ENCODE measurements at regions not wholly inside any gene's neighbourhood (a gene's known extent, or its start where the extent isn't known, plus 50 kb on each side); places are given as distances from the start of the nearest gene placed in this dataset.

- ATAC-seq (ENCODE audit: low FRiP score) (peak; percentile 91), DNase-seq (ENCODE audit: low spot score) (peak; percentile 51)
- TF ChIP-seq, protein P1, sequence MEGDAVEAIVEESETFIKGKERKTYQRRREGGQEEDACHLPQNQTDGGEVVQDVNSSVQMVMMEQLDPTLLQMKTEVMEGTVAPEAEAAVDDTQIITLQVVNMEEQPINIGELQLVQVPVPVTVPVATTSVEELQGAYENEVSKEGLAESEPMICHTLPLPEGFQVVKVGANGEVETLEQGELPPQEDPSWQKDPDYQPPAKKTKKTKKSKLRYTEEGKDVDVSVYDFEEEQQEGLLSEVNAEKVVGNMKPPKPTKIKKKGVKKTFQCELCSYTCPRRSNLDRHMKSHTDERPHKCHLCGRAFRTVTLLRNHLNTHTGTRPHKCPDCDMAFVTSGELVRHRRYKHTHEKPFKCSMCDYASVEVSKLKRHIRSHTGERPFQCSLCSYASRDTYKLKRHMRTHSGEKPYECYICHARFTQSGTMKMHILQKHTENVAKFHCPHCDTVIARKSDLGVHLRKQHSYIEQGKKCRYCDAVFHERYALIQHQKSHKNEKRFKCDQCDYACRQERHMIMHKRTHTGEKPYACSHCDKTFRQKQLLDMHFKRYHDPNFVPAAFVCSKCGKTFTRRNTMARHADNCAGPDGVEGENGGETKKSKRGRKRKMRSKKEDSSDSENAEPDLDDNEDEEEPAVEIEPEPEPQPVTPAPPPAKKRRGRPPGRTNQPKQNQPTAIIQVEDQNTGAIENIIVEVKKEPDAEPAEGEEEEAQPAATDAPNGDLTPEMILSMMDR (IDR thresholded peaks at IDR 0.05): no peak
Measured at GRCh38 chr4:128386761-128387599, 99.4 kb upstream of the PGRMC2 start.

DNA sequence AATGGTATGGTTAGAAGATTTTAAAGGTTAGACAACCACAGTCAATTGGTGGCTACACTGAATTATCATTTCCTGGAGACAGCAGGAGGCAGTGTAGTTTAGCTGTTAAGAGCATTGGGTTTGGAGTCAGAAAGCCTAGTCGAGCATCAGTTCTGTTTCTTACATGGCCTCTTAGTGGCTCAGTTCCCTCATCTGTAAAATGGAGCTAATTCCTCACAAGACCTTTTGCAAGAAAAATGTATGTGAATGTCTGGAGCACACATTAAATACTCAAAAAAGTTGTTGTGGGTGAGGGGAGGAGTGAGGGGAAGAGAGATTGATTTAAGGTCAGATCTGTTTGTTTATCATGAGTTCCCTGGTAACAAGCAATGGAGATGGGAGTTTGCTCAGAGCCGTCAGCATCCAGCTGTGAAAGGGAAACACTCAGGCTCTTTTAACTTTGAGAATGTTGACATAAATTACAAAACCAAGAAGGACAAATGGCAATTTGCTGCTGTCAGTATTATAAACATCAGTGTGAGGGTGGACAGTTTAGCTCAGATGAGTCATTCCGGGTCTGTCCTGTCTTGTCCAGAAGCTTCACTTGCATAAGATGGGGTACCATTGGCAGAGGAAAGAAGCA is 98.2 kb upstream of the PGRMC2 start:
- TF ChIP-seq, protein P1 (IDR thresholded peaks at IDR 0.05): no peak
- DNase-seq (ENCODE audit: low spot score) (no peak), ATAC-seq (ENCODE audit: low FRiP score) (peak; percentile 49)

GRCh38 chr4:128384765-128385598 is 97.4 kb upstream of the PGRMC2 start:
- DNase-seq (ENCODE audit: low spot score): no peak
- TF ChIP-seq, protein P1 (IDR thresholded peaks at IDR 0.05): no peak
- no peak for ATAC-seq (ENCODE audit: low FRiP score)

GRCh38 chr4:128384091-128384520 is 96.5 kb upstream of the PGRMC2 start:
- TF ChIP-seq, protein P1 (IDR thresholded peaks at IDR 0.05): no peak
- no peak for ATAC-seq (ENCODE audit: low FRiP score)
- no peak for DNase-seq (ENCODE audit: low spot score)

- ATAC-seq (ENCODE audit: low FRiP score): no peak
- TF ChIP-seq, protein P1 (IDR thresholded peaks at IDR 0.05): no peak
- DNase-seq (ENCODE audit: low spot score): no peak
Measured at GRCh38 chr4:128381748-128382559, 94.3 kb upstream of the PGRMC2 start.

DNA sequence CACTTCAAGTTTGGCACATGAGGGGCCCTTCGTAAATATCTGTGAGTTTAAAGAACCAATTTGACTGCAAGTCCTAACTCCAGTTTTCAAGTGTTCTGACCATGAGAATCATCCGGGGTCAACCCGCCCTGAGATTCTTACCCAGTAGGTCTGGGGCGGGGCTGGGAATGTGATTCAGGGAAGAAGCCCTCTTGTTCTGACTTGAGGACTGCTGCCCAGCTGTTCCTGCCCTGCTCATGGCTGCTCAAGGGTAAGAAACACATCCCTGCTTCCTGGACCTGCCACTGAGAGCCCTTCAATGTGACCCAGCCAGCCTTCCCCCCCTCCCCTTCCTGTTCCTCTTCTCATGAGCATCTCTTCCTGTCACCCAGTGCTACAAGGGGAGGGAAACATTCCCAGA is 92.7 kb upstream of the PGRMC2 start:
- no peak for ATAC-seq (ENCODE audit: low FRiP score)

More for the DNA sequence above, 92.7 kb upstream of the PGRMC2 start:
- TF ChIP-seq, protein P1 (IDR thresholded peaks at IDR 0.05): no peak
- no peak for DNase-seq (ENCODE audit: low spot score)

Measured in omental fat pad (tissue), 3 donors.